Thyroid gland (tissue), 4 donors: ENCODE measurements at regions not wholly inside any gene's neighbourhood (a gene's known extent, or its start where the extent isn't known, plus 50 kb on each side); places are given as distances from the start of the nearest gene placed in this dataset.

ENCODE experiments used
- POLR2A ChIP-seq, 2 donors: fragments of 450-650 bp; IDR thresholded peaks; one replicate each; pipeline ENCODE4 v1.6.1; 2017; ENCODE audit warnings: antibody characterized with exemption in 2 of 2, mild to moderate bottlenecking in 2 of 2, moderate library complexity in 1 of 2
- TF ChIP-seq, protein P1 (sequence below), 6 experiments: fragments of 200-600 bp in 3 of 6; fragments of 450-650 bp in 3 of 6; sonication (generic) in 3 of 6; IDR thresholded peaks; one replicate each; pipeline ENCODE4 v1.5.1; 2016 to 2019; ENCODE audit warnings: antibody characterized with exemption in 6 of 6, mild to moderate bottlenecking in 2 of 6, inconsistent platforms in 1 of 6, moderate library complexity in 1 of 6

DNA sequence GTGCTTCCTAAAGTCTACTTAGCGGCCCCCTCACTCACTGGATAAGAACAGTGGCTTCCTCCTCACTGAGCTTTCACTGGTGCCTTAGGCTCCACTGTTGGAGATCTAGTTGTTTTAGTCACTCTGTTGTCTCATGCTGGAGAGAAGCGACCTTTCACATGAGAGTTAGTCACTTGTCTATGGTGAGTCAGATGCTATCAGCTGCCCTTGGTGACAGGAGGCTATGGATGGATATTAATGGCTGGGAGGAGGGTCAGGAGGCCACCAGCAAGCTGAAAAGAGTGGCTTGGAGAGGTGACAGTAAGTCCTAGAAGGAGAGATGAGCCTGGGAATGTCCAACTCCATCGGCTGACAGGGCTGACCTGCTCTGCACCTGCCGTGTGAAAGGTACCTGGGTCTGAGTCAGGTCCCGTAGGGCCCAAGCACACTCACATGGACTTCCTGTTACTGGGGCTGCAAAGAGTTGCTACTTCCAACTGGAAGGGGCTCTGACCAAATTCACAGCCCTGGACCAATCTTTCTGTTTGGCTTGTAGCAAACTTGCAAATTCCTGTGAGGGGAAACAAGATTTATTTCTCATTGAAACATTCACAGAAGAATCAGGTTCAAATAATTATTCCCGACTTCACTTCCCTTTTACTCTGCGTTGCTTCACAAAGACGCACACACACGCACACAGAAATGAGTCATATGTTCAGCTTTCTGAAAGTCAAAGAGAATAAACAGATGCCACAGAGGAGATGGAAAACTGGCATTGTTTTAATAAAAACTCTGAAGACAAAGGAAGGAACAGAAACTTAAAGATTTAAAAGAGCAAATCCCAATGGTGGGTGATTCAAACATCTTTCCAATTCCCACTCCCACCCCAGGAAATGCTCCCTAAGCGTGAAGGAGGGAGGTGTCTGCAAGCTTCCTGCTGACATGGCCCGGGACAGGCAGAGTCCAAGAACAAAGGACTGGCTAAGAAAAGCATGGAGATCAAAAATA is 203.5 kb upstream of the TWIST2 start:
- TF ChIP-seq, protein P1, sequence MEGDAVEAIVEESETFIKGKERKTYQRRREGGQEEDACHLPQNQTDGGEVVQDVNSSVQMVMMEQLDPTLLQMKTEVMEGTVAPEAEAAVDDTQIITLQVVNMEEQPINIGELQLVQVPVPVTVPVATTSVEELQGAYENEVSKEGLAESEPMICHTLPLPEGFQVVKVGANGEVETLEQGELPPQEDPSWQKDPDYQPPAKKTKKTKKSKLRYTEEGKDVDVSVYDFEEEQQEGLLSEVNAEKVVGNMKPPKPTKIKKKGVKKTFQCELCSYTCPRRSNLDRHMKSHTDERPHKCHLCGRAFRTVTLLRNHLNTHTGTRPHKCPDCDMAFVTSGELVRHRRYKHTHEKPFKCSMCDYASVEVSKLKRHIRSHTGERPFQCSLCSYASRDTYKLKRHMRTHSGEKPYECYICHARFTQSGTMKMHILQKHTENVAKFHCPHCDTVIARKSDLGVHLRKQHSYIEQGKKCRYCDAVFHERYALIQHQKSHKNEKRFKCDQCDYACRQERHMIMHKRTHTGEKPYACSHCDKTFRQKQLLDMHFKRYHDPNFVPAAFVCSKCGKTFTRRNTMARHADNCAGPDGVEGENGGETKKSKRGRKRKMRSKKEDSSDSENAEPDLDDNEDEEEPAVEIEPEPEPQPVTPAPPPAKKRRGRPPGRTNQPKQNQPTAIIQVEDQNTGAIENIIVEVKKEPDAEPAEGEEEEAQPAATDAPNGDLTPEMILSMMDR (IDR thresholded peaks at IDR 0.05) = no peak
- no peak for TF ChIP-seq POLR2A (IDR thresholded peaks at IDR 0.05)
